ENCODE measurements at regions not wholly inside any gene's neighbourhood (a gene's known extent, or its start where the extent isn't known, plus 50 kb on each side); places are given as distances from the start of the nearest gene placed in this dataset.

DNA sequence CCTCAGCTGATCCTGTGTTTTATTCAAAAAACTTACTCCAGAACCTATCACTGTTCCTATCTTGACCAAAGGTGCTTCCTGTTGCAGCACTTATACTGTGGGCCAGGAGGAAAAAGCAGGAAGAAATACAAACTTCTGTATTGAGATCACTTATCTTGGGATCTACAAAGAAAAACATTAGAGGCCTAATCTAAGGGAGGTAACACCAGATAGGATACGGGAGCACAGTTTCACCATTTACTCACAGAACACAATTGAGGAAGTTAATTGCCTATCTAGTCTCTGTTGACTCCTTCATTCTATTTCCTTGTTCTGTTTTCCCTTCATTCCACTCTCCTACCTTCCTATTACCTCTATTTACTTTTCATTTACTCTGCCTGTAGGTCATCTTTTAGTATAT is 287.2 kb upstream of the LINC00305 start:
- no peak for ATAC-seq (ENCODE audit: low read depth)
- Mint-ChIP-seq H3K27me3 (no peaks in the 10 kb centered on the region), H3K9me3 (peaks cover 11% of the 10 kb centered on the region), H3K36me3 (peaks cover 1% of the 10 kb centered on the region), H3K4me3 (no peak overlapping the region), H3K27ac (no peak overlapping the region), H3K4me1 (no peaks in the 10 kb centered on the region)
- no peak for DNase-seq (ENCODE audit: low spot score in 2 of 2)

DNA sequence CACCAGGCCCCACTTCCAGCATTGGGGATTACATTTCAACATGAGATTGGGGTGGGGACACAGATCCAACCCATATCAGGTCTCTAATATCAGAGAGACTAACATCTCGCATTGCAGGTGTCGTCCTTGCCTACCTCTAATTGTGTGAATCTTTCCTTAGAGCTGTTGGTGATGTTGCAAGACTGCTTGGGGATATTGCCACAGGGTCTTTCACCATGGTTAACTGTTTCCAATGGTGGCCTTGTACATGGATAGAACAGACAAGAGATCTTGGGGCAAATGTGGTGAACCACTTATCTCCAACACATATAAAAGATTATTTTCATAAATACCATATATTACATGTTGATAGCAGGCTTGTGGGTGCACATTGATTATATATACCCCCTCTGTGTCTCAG is 270.3 kb upstream of the LINC00305 start:
- ATAC-seq (ENCODE audit: low read depth) (no peak), DNase-seq (ENCODE audit: low spot score in 2 of 2) (no peak)
- H3K4me1 Mint-ChIP-seq: peaks cover 5% of the 10 kb centered on the region
- H3K27ac Mint-ChIP-seq: no peak overlapping the region
- H3K27me3 Mint-ChIP-seq: no peaks in the 10 kb centered on the region
- H3K36me3 Mint-ChIP-seq: no peaks in the 10 kb centered on the region
- H3K9me3 Mint-ChIP-seq: no peaks in the 10 kb centered on the region
- no peak overlapping the region for H3K4me3 Mint-ChIP-seq

DNA sequence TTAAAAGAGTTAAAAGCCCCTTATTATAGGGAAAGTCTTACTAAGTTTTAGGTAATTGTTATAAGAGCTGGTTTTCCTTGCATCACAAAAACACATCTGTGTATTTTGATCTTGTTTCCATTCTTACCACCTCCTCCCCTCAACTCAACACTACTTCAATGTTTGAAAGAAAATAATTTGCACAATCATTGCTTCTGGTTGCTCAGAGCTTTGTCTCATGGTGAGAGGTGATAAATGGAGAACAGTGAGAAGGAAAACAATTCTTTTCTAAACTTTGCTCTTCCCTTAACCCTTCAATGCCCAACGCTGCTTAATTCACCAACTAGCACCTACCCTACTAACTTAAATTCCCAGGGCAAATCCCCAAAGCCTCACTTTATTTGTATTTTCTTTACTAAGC is 268.1 kb upstream of the LINC00305 start:
- no peaks in the 10 kb centered on the region for H3K36me3 Mint-ChIP-seq
- H3K27ac Mint-ChIP-seq: no peak overlapping the region
- no peaks in the 10 kb centered on the region for H3K27me3 Mint-ChIP-seq
- peaks cover 5% of the 10 kb centered on the region for H3K4me1 Mint-ChIP-seq
- H3K9me3 Mint-ChIP-seq: no peaks in the 10 kb centered on the region
- no peak for DNase-seq (ENCODE audit: low spot score in 2 of 2)
- ATAC-seq (ENCODE audit: low read depth): no peak
- H3K4me3 Mint-ChIP-seq: no peak overlapping the region

DNA sequence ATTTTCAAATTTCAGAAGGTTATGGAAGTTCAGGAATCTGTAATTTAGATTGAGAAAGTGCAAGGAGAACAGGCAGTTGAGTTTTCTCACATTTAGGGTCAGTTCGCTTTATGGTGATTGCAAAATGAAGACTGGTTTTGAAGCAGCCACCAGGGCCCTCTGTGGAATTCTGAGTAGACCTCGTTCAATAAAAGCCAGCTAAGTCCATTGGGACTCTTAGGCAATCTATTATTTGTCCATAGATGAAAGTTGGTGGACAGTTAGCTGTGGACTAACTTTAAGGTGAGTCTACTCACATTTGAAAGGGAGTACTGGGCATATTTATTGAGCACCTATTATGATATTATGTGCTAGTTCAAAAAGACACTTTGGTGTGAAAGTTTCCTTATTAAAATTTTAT is 266.3 kb upstream of the LINC00305 start:
- DNase-seq (ENCODE audit: low spot score in 2 of 2) (no peak), ATAC-seq (ENCODE audit: low read depth) (no peak)
- H3K36me3 Mint-ChIP-seq: no peaks in the 10 kb centered on the region
- peaks cover 7% of the 10 kb centered on the region for H3K4me1 Mint-ChIP-seq
- H3K27me3 Mint-ChIP-seq: no peaks in the 10 kb centered on the region
- no peaks in the 10 kb centered on the region for H3K9me3 Mint-ChIP-seq
- H3K4me3 Mint-ChIP-seq: no peak overlapping the region
- H3K27ac Mint-ChIP-seq: no peak overlapping the region

- Mint-ChIP-seq H3K9me3 (no peaks in the 10 kb centered on the region), H3K4me3 (no peak overlapping the region), H3K4me1 (peaks cover 2% of the 10 kb centered on the region), H3K36me3 (no peaks in the 10 kb centered on the region), H3K27me3 (no peaks in the 10 kb centered on the region), H3K27ac (no peak overlapping the region)
- DNase-seq (ENCODE audit: low spot score in 2 of 2) (no peak), ATAC-seq (ENCODE audit: low read depth) (no peak)
These were observed 261.8 kb upstream of the LINC00305 start for GRCh38 chr18:64410685-64411084.

DNA sequence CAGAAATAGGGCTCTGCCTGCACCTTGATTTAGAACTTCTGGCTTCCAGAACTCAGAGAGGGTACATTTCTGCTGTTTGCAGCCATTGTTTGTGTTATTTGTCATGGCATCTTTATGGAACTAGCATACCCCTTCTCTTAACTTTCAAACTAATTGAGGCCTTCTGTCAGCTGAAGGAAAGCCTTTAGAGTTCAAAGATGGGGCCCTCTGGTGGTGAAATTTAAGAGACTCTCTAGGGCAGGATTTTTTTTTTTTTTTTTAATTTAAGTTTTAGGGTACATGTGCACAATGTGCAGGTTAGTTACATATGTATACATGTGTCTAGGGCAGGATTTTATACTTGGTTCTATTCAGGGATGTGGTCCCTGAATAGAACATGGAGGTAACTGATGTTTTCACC is 260.6 kb upstream of the LINC00305 start:
- Mint-ChIP-seq H3K27ac (no peak overlapping the region), H3K9me3 (no peaks in the 10 kb centered on the region), H3K27me3 (no peaks in the 10 kb centered on the region), H3K4me1 (peaks cover 2% of the 10 kb centered on the region), H3K36me3 (no peaks in the 10 kb centered on the region), H3K4me3 (no peak overlapping the region)
- DNase-seq (ENCODE audit: low spot score in 2 of 2): peak; percentile 9 to 18
- ATAC-seq (ENCODE audit: low read depth): peak; percentile 41

GRCh38 chr18:64407606-64408005 is 258.7 kb upstream of the LINC00305 start:
- Mint-ChIP-seq H3K27me3 (no peaks in the 10 kb centered on the region), H3K4me1 (peaks cover 7% of the 10 kb centered on the region), H3K9me3 (no peaks in the 10 kb centered on the region), H3K4me3 (no peak overlapping the region), H3K36me3 (no peaks in the 10 kb centered on the region), H3K27ac (no peak overlapping the region)
- ATAC-seq (ENCODE audit: low read depth): no peak
- no peak for DNase-seq (ENCODE audit: low spot score in 2 of 2)

GRCh38 chr18:64405161-64405560 is 256.3 kb upstream of the LINC00305 start:
- Mint-ChIP-seq H3K4me3 (no peak overlapping the region), H3K27ac (no peak overlapping the region), H3K27me3 (no peaks in the 10 kb centered on the region), H3K36me3 (no peaks in the 10 kb centered on the region), H3K4me1 (peaks cover 6% of the 10 kb centered on the region), H3K9me3 (no peaks in the 10 kb centered on the region)
- ATAC-seq (ENCODE audit: low read depth) (no peak), DNase-seq (ENCODE audit: low spot score in 2 of 2) (no peak)

- H3K27me3 Mint-ChIP-seq: no peaks in the 10 kb centered on the region
- DNase-seq (ENCODE audit: low spot score in 2 of 2) (peak in 1 of 2 donors; percentile 5), ATAC-seq (ENCODE audit: low read depth) (peak; percentile 90)
- no peaks in the 10 kb centered on the region for H3K9me3 Mint-ChIP-seq
- peaks cover 6% of the 10 kb centered on the region for H3K4me1 Mint-ChIP-seq
- H3K36me3 Mint-ChIP-seq: no peaks in the 10 kb centered on the region
- no peak overlapping the region for H3K4me3 Mint-ChIP-seq
- peak overlapping the region; percentile 14 for H3K27ac Mint-ChIP-seq
These were observed 255.1 kb upstream of the LINC00305 start for GRCh38 chr18:64403784-64404503.

DNA sequence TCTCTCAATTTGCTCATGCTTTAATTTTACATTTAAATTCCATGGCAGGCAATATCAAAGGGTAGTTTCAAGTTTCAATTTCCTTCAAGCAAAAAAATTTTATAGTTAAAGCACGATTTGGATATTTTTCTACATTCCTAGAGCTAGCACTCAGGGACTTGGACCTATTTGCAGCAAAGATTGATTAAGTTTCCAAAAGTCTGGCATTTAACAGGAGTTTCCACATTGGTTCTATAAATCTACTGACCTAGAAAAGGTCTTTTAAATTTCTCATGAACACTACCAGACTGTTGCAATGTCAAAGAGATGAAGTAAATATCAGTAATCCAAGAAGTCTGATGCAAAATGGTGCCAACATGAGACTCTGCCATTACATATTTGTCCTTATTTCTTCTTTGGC is 253.7 kb upstream of the LINC00305 start:
- no peaks in the 10 kb centered on the region for H3K27me3 Mint-ChIP-seq
- ATAC-seq (ENCODE audit: low read depth): no peak

GRCh38 chr18:64401268-64402060 is 252.6 kb upstream of the LINC00305 start:
- no peak overlapping the region for H3K27ac Mint-ChIP-seq
- peaks cover 2% of the 10 kb centered on the region for H3K36me3 Mint-ChIP-seq
- H3K4me3 Mint-ChIP-seq: no peak overlapping the region
- H3K27me3 Mint-ChIP-seq: no peaks in the 10 kb centered on the region
- DNase-seq (ENCODE audit: low spot score in 2 of 2): no peak
- H3K9me3 Mint-ChIP-seq: no peaks in the 10 kb centered on the region
- peaks cover 6% of the 10 kb centered on the region for H3K4me1 Mint-ChIP-seq
- ATAC-seq (ENCODE audit: low read depth): no peak

More for the DNA sequence above, 253.7 kb upstream of the LINC00305 start:
- H3K9me3 Mint-ChIP-seq: no peaks in the 10 kb centered on the region
- DNase-seq (ENCODE audit: low spot score in 2 of 2): no peak
- no peak overlapping the region for H3K27ac Mint-ChIP-seq
- H3K36me3 Mint-ChIP-seq: no peaks in the 10 kb centered on the region
- no peak overlapping the region for H3K4me3 Mint-ChIP-seq
- peaks cover 6% of the 10 kb centered on the region for H3K4me1 Mint-ChIP-seq

DNA sequence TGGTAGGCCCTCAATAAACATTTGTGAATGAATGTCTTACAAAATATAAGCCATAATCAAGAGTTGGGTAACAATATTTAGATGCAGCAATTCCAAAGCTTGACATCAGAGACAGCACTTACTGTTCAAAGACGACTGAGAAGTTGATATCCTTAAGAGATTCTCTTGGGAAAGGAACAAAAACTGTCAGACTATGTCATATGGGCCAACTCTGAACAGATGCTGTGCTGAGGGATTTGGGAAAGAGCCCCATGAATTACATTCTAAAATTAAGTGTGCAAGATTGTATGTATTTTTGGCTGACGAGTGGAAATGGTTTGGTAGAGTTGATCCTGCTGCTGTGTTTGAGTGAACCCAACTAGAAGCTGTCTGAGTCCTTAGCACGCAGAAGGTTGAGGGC is 250.7 kb upstream of the LINC00305 start:
- H3K36me3 Mint-ChIP-seq: peaks cover 2% of the 10 kb centered on the region
- no peak overlapping the region for H3K4me3 Mint-ChIP-seq
- no peak overlapping the region for H3K27ac Mint-ChIP-seq
- peaks cover 6% of the 10 kb centered on the region for H3K4me1 Mint-ChIP-seq
- ATAC-seq (ENCODE audit: low read depth) (no peak), DNase-seq (ENCODE audit: low spot score in 2 of 2) (no peak)
- H3K9me3 Mint-ChIP-seq: no peaks in the 10 kb centered on the region
- H3K27me3 Mint-ChIP-seq: no peaks in the 10 kb centered on the region

DNA sequence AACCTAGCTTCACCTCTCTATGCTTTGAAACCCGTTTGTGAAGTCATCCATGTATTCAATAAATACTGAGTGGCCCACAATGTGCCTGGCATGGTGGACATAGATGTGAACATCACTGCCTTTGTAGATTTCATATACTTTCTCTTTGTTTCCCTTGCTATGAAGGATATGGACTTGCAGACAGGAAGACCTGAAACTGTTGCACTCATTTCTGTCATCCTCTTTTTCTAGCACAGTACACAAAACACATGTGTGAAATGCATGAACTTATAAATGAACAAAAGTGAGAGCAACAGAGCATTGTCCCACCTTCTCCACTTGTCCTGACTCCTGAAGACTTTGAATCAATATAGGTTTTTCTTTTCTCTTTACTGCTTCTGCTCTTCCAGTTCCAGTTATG is 249.4 kb upstream of the LINC00305 start:
- H3K27me3 Mint-ChIP-seq: no peaks in the 10 kb centered on the region
- no peak overlapping the region for H3K27ac Mint-ChIP-seq
- H3K4me1 Mint-ChIP-seq: no peaks in the 10 kb centered on the region
- H3K36me3 Mint-ChIP-seq: peaks cover 2% of the 10 kb centered on the region
- no peak overlapping the region for H3K4me3 Mint-ChIP-seq
- ATAC-seq (ENCODE audit: low read depth) (no peak), DNase-seq (ENCODE audit: low spot score in 2 of 2) (no peak)
- H3K9me3 Mint-ChIP-seq: no peaks in the 10 kb centered on the region

DNA sequence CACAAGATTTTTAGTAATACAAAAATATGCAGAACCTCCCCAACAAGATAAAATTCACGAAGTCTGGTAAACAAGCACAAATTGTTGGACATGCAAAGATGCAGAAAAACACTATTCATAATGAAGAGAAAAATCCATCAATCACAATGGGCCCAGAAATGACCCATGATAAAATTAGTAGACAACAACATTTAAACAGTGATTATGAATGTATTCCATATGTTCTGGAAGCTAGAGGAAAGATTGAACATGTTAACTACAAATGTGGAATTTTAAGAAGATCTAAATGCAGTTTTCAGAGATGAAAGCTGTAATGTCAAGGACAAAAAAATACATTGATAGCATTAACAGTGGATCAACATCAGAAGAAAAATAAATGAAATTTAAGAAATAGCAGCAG is 243.3 kb upstream of the LINC00305 start:
- Mint-ChIP-seq H3K36me3 (peaks cover 2% of the 10 kb centered on the region), H3K4me1 (no peaks in the 10 kb centered on the region), H3K27me3 (no peaks in the 10 kb centered on the region), H3K27ac (no peak overlapping the region), H3K9me3 (no peaks in the 10 kb centered on the region), H3K4me3 (no peak overlapping the region)
- DNase-seq (ENCODE audit: low spot score in 2 of 2): no peak
- ATAC-seq (ENCODE audit: low read depth): no peak

DNA sequence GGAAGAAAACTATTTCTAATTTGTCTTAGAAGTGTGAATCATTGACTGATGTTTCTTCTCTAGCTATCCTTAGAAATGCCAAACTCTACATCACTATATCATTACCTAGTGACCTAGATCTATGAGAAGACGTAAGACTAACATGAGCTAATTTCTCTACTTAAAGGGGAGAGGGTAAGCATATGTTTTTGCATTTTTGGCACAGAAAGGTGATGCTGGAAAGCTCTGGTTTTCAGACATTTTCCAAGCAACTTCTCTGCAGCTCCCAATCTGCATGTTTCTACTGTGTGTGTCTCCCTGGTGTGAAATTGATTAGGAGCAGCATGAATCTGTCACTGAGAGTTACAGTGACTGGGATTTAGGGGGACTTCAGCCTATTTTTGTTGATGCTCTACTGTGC is 235.2 kb upstream of the LINC00305 start:
- H3K27me3 Mint-ChIP-seq: no peaks in the 10 kb centered on the region
- H3K4me1 Mint-ChIP-seq: peaks cover 16% of the 10 kb centered on the region
- no peak for ATAC-seq (ENCODE audit: low read depth)
- DNase-seq (ENCODE audit: low spot score in 2 of 2): no peak
- no peaks in the 10 kb centered on the region for H3K36me3 Mint-ChIP-seq
- no peak overlapping the region for H3K27ac Mint-ChIP-seq
- H3K9me3 Mint-ChIP-seq: peaks cover 2% of the 10 kb centered on the region
- no peak overlapping the region for H3K4me3 Mint-ChIP-seq
